ENCODE measurements at regions not wholly inside any gene's neighbourhood (a gene's known extent, or its start where the extent isn't known, plus 50 kb on each side); places are given as distances from the start of the nearest gene placed in this dataset.

DNA sequence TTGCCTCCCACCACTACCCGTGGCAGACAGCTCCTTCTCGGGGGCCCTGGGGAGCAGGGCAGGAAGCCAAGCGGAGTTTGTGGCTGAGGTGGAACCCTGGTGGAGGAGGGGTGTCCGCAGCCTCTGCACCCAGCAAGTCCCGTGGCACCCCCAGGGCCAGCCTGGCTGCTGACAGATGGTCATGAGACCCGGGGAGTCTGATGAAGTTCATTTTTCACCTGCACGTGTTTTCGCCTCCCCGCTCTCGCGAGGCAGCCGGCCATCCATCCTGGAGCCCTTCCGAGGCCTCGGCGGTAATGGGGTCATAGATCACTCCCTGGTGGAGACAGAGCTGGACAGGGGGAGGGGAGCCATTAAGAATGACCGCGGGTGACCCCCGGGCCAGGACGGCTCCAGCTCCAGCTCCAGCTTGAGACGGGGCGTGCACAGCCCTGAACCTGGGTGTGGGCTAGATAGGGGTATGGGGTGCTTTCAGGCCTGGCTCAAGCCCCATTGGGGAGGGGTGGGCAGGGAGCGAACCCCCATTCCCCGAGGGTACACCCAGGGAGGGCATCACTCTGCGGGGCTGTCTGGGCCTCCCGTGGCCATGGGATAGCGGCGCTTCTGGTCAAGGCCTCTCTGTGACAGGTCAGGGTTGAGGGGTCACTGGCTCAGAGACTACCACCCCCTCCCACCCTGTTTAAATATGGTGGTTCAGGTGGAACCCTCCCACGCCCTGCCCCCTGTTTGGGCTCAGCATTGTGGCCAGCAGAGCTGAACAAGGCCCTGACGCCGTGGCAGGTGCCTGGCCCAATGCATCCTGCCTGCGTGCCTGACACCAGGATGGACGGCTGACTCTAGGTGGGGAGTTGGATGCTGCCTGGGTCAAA is 227.4 kb upstream of the GSE1 start:
- TF ChIP-seq, protein P1, sequence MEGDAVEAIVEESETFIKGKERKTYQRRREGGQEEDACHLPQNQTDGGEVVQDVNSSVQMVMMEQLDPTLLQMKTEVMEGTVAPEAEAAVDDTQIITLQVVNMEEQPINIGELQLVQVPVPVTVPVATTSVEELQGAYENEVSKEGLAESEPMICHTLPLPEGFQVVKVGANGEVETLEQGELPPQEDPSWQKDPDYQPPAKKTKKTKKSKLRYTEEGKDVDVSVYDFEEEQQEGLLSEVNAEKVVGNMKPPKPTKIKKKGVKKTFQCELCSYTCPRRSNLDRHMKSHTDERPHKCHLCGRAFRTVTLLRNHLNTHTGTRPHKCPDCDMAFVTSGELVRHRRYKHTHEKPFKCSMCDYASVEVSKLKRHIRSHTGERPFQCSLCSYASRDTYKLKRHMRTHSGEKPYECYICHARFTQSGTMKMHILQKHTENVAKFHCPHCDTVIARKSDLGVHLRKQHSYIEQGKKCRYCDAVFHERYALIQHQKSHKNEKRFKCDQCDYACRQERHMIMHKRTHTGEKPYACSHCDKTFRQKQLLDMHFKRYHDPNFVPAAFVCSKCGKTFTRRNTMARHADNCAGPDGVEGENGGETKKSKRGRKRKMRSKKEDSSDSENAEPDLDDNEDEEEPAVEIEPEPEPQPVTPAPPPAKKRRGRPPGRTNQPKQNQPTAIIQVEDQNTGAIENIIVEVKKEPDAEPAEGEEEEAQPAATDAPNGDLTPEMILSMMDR (conservative IDR thresholded peaks at IDR 0.05; ENCODE audit: low read depth, low read length), result no peak
- no peak for TF ChIP-seq FOS (IDR thresholded peaks at IDR 0.05; ENCODE audit: low read depth, low read length)
- no peak for TF ChIP-seq POLR2A (IDR thresholded peaks at IDR 0.05; ENCODE audit: low read depth, low read length)
- TF ChIP-seq MAZ (IDR thresholded peaks at IDR 0.05; ENCODE audit: borderline replicate concordance, low read depth, low read length), result no peak
- TF ChIP-seq, protein P2, sequence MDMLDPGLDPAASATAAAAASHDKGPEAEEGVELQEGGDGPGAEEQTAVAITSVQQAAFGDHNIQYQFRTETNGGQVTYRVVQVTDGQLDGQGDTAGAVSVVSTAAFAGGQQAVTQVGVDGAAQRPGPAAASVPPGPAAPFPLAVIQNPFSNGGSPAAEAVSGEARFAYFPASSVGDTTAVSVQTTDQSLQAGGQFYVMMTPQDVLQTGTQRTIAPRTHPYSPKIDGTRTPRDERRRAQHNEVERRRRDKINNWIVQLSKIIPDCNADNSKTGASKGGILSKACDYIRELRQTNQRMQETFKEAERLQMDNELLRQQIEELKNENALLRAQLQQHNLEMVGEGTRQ (IDR thresholded peaks at IDR 0.05; ENCODE audit: low read depth, low read length), result no peak
- no peak for TF ChIP-seq CEBPB (IDR thresholded peaks at IDR 0.05; ENCODE audit: low read depth, low read length)
- no peak for TF ChIP-seq MAFK (IDR thresholded peaks at IDR 0.05; ENCODE audit: low read depth, low read length)
- no peak for TF ChIP-seq BHLHE40 (IDR thresholded peaks at IDR 0.05; ENCODE audit: low read depth, low read length)
- TF ChIP-seq RFX5 (IDR thresholded peaks at IDR 0.05; ENCODE audit: low read depth, low read length), result no peak
- no peak for TF ChIP-seq MXI1 (IDR thresholded peaks at IDR 0.05; ENCODE audit: borderline replicate concordance, low read depth, low read length)
- TF ChIP-seq RCOR1 (IDR thresholded peaks at IDR 0.05; ENCODE audit: insufficient replicate concordance, low read length), result no peak
- TF ChIP-seq SMC3 (IDR thresholded peaks at IDR 0.05; ENCODE audit: low read depth, low read length), result no peak
- TF ChIP-seq, protein P3, sequence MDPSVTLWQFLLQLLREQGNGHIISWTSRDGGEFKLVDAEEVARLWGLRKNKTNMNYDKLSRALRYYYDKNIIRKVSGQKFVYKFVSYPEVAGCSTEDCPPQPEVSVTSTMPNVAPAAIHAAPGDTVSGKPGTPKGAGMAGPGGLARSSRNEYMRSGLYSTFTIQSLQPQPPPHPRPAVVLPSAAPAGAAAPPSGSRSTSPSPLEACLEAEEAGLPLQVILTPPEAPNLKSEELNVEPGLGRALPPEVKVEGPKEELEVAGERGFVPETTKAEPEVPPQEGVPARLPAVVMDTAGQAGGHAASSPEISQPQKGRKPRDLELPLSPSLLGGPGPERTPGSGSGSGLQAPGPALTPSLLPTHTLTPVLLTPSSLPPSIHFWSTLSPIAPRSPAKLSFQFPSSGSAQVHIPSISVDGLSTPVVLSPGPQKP (IDR thresholded peaks at IDR 0.05; ENCODE audit: borderline replicate concordance, low read depth, low read length), result no peak
- TF ChIP-seq RAD21 (IDR thresholded peaks at IDR 0.05; ENCODE audit: low read length), result no peak

Measured in IMR-90 (cell line).